NCI-H446 (cell line): ENCODE measurements at regions not wholly inside any gene's neighbourhood (a gene's known extent, or its start where the extent isn't known, plus 50 kb on each side); places are given as distances from the start of the nearest gene placed in this dataset.
A peak's percentile ranks its signal among the peaks of the same experiment; 100 is the strongest.
"Not testable (repeated sequence)": the region's sequence is repeated elsewhere in the genome, so short reads cannot be mapped to it uniquely, and the experiment has no call there.

ENCODE experiments used
- DNase-seq, 2 experiments: peaks; one replicate each; lab custom pipeline; 2025; lab: John Stamatoyannopoulos, UW

- DNase-seq: not testable (repeated sequence)
Measured at GRCh38 chr20:30508382-30508781, 749.1 kb upstream of the DEFB115 start.

- no peak for DNase-seq
Measured at GRCh38 chr20:30511322-30512030, 746.0 kb upstream of the DEFB115 start.

GRCh38 chr20:30513050-30513628 is 744.3 kb upstream of the DEFB115 start:
- no peak for DNase-seq

- DNase-seq: not testable (repeated sequence)
Measured at GRCh38 chr20:30515915-30516314, 741.5 kb upstream of the DEFB115 start.

DNA sequence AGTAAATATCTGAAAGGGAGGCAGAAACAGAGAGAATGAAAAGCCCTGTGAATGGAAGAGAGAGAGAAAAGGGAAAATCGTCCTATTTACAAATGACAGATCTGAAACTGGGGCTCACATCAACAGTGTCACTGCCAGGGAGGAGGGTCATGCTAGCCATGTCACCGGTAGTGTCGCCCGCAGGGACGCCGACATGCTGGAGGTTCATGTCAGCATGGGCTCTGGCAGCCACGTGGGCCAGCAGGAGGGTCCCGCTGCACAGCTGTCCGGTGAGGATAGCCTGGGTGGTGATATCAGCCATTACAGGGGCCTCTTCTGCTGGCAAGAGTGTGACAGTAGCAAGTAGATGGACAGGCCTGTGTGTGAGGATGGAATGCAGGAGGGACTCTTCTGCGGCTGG is 738.6 kb upstream of the DEFB115 start:
- DNase-seq: not testable (repeated sequence)

- DNase-seq: not testable (repeated sequence)
Measured at GRCh38 chr20:30521686-30522415, 735.6 kb upstream of the DEFB115 start.

- DNase-seq: not testable (repeated sequence)
Measured at GRCh38 chr20:30524155-30524554, 733.3 kb upstream of the DEFB115 start.

- DNase-seq: not testable (repeated sequence)
Measured at GRCh38 chr20:30524761-30525160, 732.7 kb upstream of the DEFB115 start.

GRCh38 chr20:30533653-30534052 is 723.8 kb upstream of the DEFB115 start:
- not testable (repeated sequence) for DNase-seq

DNA sequence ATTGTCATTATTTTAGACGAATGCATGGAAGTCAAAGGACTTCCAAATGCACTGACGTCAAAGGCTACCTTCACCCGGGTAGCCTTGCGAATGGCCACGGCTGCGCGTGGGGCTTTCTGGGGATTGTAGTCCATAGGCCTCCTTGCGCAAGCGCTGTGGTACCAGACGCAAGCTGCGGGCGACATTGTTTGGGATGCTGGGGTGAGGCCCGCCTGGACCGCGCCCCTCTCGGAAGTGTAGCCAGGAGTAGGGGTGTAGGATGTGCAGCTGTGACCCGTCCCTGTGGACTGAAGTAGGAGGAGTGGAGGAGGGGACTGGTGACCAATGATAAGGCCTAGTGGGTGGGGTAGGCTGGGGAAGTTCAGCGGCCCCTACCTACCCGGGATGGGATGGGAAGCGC is 720.0 kb upstream of the DEFB115 start:
- peak in 1 of 2 experiments; percentile 54 for DNase-seq

- DNase-seq: not testable (repeated sequence)
Measured at GRCh38 chr20:30540330-30541069, 717.0 kb upstream of the DEFB115 start.

GRCh38 chr20:30551236-30551635 is 706.2 kb upstream of the DEFB115 start:
- not testable (repeated sequence) for DNase-seq

DNA sequence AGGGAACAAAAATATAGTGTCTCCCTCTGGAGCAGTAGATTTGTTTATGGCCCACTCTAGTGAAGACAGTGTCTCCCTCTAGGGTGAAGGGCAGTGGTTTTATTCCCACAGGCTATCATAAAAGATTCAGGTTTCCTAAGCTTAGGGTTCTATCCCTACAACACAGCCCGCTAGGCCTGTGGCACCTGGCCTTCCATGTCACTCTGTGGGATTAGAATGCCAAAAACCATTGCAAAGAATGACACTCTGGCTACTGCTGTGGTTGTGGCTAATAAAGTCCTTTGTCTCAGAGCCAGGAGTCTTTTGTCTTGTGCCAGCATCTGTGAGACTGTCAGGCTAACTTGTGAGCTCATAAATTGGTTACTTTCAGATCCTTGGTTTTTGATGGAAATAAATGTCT is 700.7 kb upstream of the DEFB115 start:
- not testable (repeated sequence) for DNase-seq

GRCh38 chr20:30565086-30565485 is 692.4 kb upstream of the DEFB115 start:
- DNase-seq: peak in 1 of 2 experiments; percentile 30

GRCh38 chr20:30569867-30570266 is 687.6 kb upstream of the DEFB115 start:
- DNase-seq: peak in 1 of 2 experiments; percentile 24

GRCh38 chr20:30570622-30571021 is 686.8 kb upstream of the DEFB115 start:
- DNase-seq: not testable (repeated sequence)

DNA sequence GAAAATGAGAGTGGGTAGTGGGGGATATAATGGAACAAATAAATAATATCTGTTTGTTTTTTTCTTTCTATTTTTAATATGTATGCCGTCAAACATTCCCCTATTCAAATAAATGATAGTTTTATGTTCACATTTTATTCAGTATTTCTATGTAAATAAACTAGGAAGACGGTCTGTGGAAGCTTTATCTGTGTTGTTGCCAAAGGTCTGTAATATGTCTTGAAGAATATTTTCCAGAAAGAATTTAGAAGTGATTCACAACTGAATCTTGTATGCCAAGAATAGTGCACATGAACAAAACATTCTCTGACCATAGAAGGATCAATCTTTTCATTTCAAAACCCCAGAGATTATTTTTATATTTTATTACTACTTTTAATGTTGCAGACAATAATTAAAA is 683.1 kb upstream of the DEFB115 start:
- not testable (repeated sequence) for DNase-seq

DNA sequence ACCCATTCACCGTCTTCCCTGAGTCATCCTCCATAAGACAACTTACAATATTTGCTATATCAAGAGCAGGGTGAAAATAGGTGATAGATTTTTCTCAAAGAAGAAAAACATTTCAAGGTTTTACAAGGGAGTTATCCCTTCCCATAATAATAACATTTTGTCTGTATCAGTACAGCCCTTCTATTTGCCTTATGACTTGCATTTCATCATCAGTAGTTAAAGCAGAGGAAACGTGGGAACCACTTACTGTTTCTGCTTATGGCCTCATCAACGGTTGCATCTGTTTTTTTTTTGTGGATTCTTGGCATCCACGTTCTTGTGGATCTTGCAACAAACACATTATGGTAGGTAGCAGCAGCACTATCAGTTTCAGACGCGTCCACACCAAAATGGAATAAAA is 678.4 kb upstream of the DEFB115 start:
- not testable (repeated sequence) for DNase-seq

DNA sequence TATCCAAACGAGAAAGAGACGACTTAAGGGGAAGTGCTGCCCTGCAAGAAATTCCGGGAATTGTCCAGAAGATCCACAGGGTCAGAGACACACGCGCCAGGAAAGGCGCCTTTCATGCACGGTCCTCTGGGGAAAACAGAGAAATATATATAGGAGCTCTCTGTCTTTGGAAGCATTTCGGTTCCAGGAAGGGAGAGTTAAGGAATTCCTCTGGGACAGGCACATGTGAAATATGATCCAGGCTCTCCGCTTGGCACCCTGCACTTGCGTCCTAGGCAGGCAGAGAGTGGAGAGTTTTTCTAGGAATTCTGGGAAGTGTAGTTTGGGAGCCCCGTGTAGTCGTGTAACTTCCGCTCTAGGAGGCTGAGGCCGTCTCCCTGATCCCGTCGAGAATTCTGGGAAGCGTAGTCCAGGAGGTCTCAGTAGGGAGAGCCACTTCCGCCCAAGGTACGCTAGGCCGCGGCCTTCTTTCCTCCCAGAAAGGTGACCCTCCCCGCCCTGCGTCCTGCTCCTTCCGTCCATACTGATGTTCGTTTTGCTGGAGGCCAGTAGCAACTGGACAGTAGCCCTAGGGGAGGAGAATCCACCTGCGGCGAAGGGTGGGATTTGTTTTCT is 677.5 kb upstream of the DEFB115 start:
- peak; percentile 55 to 85 for DNase-seq

GRCh38 chr20:30581839-30582238 is 675.6 kb upstream of the DEFB115 start:
- peak in 1 of 2 experiments; percentile 21 for DNase-seq

DNA sequence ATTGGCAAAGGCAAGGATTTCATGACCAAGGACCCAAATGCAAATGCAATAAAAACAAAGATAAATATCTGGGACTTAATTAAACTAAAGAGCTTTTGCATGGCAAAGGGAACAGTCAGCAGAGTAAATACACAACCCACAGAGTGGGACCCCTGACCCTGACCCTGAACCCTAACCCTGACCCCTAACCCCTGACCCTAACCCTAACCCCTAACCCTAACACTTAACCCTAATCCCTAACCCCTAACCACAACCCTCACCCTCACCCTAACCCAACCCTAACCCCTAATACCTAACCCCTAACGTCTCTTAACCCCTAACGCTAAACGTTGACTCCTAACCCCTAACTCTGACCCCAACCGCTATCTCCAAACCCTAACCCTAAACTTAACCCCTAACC is 673.1 kb upstream of the DEFB115 start:
- DNase-seq: not testable (repeated sequence)
